Neural cell (in vitro differentiated cells): ENCODE measurements at regions not wholly inside any gene's neighbourhood (a gene's known extent, or its start where the extent isn't known, plus 50 kb on each side); places are given as distances from the start of the nearest gene placed in this dataset.

Source experiments
- H2AFZ ChIP-seq: fragments of 200-600, 300-800 bp; sonication (generic), shearing (Covaris generic); 2 replicates; pipeline ENCODE4 v1.6.0; 2014; ENCODE audit warnings: low read depth, mild to moderate bottlenecking, antibody characterized with exemption, low read length, moderate library complexity
- H3F3A ChIP-seq: fragments of 200-600 bp; shearing (Covaris generic); 2 replicates; pipeline ENCODE4 v1.6.1; 2016; ENCODE audit warnings: mild to moderate bottlenecking, moderate library complexity, mixed read lengths, antibody characterized with exemption, low read length; ENCODE audit not compliant: insufficient read depth, poor library complexity, severe bottlenecking
- H3K27ac ChIP-seq: fragments of 200-600, 300-800 bp; sonication (generic), shearing (Covaris generic); 2 replicates; pipeline ENCODE4 v1.5.1; 2014; ENCODE audit warnings: mild to moderate bottlenecking, low read length, moderate library complexity
- H3K27me3 ChIP-seq: fragments of 300-800, 200-600 bp; sonication (generic), shearing (Covaris generic); 2 replicates; pipeline ENCODE4 v1.6.0; 2014; ENCODE audit warnings: mild to moderate bottlenecking, low read depth, low read length, moderate library complexity; ENCODE audit not compliant: insufficient read depth
- H3K36me3 ChIP-seq: fragments of 300-800, 200-600 bp; sonication (generic), shearing (Covaris generic); 2 replicates; pipeline ENCODE4 v1.5.1; 2014; ENCODE audit warnings: mild to moderate bottlenecking, antibody characterized with exemption, low read length, moderate library complexity; ENCODE audit not compliant: insufficient read depth
- H3K4me2 ChIP-seq: fragments of 300-800, 200-600 bp; sonication (generic), shearing (Covaris generic); 2 replicates; pipeline ENCODE4 v1.6.0; 2014; ENCODE audit warnings: mild to moderate bottlenecking, low read length
- H3K4me3 ChIP-seq: fragments of 300-800, 200-600 bp; sonication (generic), shearing (Covaris generic); 2 replicates; pipeline ENCODE4 v1.5.1; 2014; ENCODE audit warnings: mild to moderate bottlenecking, low read length, moderate library complexity
- H3K79me2 ChIP-seq: fragments of 200-600 bp; shearing (Covaris generic); replicated peaks from 2 replicates; pipeline ENCODE4 v1.6.0; 2014; ENCODE audit warnings: mild to moderate bottlenecking, low read length, moderate library complexity; ENCODE audit not compliant: insufficient read depth
- H3K9ac ChIP-seq: fragments of 300-800, 200-600 bp; sonication (generic), shearing (Covaris generic); 2 replicates; pipeline ENCODE4 v1.6.1; 2016; ENCODE audit warnings: mild to moderate bottlenecking, low read length, mixed read lengths
- H3K9me2 ChIP-seq: fragments of 200-600 bp; shearing (Covaris generic); 2 replicates; pipeline ENCODE4 v1.6.1; 2016; ENCODE audit warnings: mild to moderate bottlenecking, low read length, mixed read lengths; ENCODE audit not compliant: insufficient read depth
- H3K9me3 ChIP-seq: fragments of 200-600, 300-800 bp; sonication (generic), shearing (Covaris generic); 2 replicates; pipeline ENCODE4 v1.6.1; 2016; ENCODE audit warnings: mild to moderate bottlenecking, mixed run types, low read length, moderate library complexity, mixed read lengths
- H4K20me1 ChIP-seq: fragments of 200-600 bp; shearing (Covaris generic); 2 replicates; pipeline ENCODE4 v1.6.1; 2016; ENCODE audit warnings: mild to moderate bottlenecking, mixed run types; ENCODE audit not compliant: insufficient read depth
- EP300 ChIP-seq: fragments of 450-650 bp; conservative IDR thresholded peaks from 2 replicates; pipeline ENCODE4 v1.6.1; 2014; ENCODE audit warnings: antibody characterized with exemption, mild to moderate bottlenecking, moderate library complexity; ENCODE audit not compliant: poor library complexity, severe bottlenecking
- EZH2 ChIP-seq: fragments of 200-600, 300-800 bp; shearing (Covaris generic), sonication (generic); IDR thresholded peaks from 2 replicates; pipeline ENCODE4 v1.6.1; 2014; ENCODE audit warnings: antibody characterized with exemption, low read length, borderline replicate concordance, mild to moderate bottlenecking; ENCODE audit not compliant: insufficient read depth, poor library complexity, severe bottlenecking
- MXI1 ChIP-seq: fragments of 450-650 bp; conservative IDR thresholded peaks from 2 replicates; pipeline ENCODE4 v1.6.1; 2014; ENCODE audit warnings: antibody characterized with exemption, mild to moderate bottlenecking; ENCODE audit not compliant: poor library complexity, severe bottlenecking
- POLR2AphosphoS5 ChIP-seq: IDR thresholded peaks from 2 replicates; pipeline ENCODE4 v1.6.1; 2012
- RAD21 ChIP-seq: fragments of 450-650 bp; conservative IDR thresholded peaks from 2 replicates; pipeline ENCODE4 v1.6.1; 2014; ENCODE audit warnings: antibody characterized with exemption, mild to moderate bottlenecking, moderate library complexity
- SMC3 ChIP-seq: fragments of 450-650 bp; conservative IDR thresholded peaks from 2 replicates; pipeline ENCODE4 v1.6.1; 2014; ENCODE audit warnings: antibody characterized with exemption, mild to moderate bottlenecking, moderate library complexity; ENCODE audit not compliant: poor library complexity
- TAF1 ChIP-seq: IDR thresholded peaks from 2 replicates; pipeline ENCODE4 v1.6.1; 2012; ENCODE audit warnings: low read depth
- TF ChIP-seq, protein P1 (sequence below): fragments of 450-650 bp; IDR thresholded peaks from 2 replicates; pipeline ENCODE4 v1.5.1; 2014; ENCODE audit warnings: antibody characterized with exemption, mild to moderate bottlenecking, moderate library complexity; ENCODE audit not compliant: poor library complexity, severe bottlenecking
- TF ChIP-seq, protein P2 (sequence below): IDR thresholded peaks from 2 replicates; pipeline ENCODE4 v1.6.1; 2012; ENCODE audit warnings: borderline replicate concordance

DNA sequence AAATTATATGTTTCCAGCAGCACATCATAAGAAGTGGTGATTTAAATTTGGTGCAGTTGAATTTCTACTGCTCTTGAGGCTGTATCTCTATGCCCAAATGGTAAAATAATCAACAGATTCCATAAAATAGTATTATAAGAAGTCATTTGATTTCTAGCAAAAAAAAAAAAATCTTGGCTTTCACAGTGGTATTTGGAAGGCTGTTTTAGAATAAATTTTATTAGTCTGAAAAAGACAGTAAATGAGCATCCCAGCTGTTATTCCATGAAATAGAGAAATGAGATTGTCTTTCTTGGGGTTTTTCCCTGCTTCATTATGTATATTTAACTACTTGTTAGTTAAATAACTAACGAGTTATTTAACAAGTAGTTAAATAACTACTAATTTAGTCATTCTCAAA, 156.0 kb upstream of the ABI3BP start:
- no peak overlapping the region for H3K9ac ChIP-seq
- TF ChIP-seq RAD21 (no peak), TAF1 (no peak), POLR2AphosphoS5 (no peak), MXI1 (no peak), SMC3 (no peak), EP300 (no peak), EZH2 (no peak)
- TF ChIP-seq, protein P1, sequence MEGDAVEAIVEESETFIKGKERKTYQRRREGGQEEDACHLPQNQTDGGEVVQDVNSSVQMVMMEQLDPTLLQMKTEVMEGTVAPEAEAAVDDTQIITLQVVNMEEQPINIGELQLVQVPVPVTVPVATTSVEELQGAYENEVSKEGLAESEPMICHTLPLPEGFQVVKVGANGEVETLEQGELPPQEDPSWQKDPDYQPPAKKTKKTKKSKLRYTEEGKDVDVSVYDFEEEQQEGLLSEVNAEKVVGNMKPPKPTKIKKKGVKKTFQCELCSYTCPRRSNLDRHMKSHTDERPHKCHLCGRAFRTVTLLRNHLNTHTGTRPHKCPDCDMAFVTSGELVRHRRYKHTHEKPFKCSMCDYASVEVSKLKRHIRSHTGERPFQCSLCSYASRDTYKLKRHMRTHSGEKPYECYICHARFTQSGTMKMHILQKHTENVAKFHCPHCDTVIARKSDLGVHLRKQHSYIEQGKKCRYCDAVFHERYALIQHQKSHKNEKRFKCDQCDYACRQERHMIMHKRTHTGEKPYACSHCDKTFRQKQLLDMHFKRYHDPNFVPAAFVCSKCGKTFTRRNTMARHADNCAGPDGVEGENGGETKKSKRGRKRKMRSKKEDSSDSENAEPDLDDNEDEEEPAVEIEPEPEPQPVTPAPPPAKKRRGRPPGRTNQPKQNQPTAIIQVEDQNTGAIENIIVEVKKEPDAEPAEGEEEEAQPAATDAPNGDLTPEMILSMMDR: no peak
- TF ChIP-seq, protein P2, sequence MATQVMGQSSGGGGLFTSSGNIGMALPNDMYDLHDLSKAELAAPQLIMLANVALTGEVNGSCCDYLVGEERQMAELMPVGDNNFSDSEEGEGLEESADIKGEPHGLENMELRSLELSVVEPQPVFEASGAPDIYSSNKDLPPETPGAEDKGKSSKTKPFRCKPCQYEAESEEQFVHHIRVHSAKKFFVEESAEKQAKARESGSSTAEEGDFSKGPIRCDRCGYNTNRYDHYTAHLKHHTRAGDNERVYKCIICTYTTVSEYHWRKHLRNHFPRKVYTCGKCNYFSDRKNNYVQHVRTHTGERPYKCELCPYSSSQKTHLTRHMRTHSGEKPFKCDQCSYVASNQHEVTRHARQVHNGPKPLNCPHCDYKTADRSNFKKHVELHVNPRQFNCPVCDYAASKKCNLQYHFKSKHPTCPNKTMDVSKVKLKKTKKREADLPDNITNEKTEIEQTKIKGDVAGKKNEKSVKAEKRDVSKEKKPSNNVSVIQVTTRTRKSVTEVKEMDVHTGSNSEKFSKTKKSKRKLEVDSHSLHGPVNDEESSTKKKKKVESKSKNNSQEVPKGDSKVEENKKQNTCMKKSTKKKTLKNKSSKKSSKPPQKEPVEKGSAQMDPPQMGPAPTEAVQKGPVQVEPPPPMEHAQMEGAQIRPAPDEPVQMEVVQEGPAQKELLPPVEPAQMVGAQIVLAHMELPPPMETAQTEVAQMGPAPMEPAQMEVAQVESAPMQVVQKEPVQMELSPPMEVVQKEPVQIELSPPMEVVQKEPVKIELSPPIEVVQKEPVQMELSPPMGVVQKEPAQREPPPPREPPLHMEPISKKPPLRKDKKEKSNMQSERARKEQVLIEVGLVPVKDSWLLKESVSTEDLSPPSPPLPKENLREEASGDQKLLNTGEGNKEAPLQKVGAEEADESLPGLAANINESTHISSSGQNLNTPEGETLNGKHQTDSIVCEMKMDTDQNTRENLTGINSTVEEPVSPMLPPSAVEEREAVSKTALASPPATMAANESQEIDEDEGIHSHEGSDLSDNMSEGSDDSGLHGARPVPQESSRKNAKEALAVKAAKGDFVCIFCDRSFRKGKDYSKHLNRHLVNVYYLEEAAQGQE: no peak
- no peaks in the 10 kb centered on the region for H3K79me2 ChIP-seq
- H2AFZ ChIP-seq: no peak overlapping the region
- no peak overlapping the region for H3K4me3 ChIP-seq
- H4K20me1 ChIP-seq: no peaks in the 10 kb centered on the region
- no peaks in the 10 kb centered on the region for H3K9me2 ChIP-seq
- no peaks in the 10 kb centered on the region for H3K9me3 ChIP-seq
- H3F3A ChIP-seq: no peaks in the 10 kb centered on the region
- H3K27me3 ChIP-seq: no peaks in the 10 kb centered on the region
- H3K36me3 ChIP-seq: no peaks in the 10 kb centered on the region
- no peak overlapping the region for H3K27ac ChIP-seq
- no peak overlapping the region for H3K4me2 ChIP-seq

DNA sequence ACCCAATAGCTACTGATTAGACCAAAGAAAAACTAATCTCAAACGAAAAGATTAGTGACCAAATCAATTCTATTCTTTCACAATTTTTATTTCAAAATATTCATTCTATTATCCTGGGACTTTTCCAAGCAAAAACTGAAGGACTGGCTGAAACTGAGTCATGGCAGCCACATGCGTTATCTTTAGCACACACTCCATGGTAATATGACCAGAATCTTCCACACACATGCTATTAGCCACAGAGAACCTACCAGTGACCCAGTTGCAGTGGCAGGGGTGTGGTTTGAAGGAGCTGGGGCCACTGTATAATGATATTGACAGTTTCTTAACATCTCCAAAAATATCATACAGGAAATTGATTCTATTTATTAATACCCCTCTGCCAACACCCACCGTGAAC, 154.8 kb upstream of the ABI3BP start:
- no peaks in the 10 kb centered on the region for H3K9me3 ChIP-seq
- no peaks in the 10 kb centered on the region for H3K9me2 ChIP-seq
- no peak overlapping the region for H3K9ac ChIP-seq
- H3K4me3 ChIP-seq: no peak overlapping the region
- no peak overlapping the region for H3K27ac ChIP-seq
- no peaks in the 10 kb centered on the region for H4K20me1 ChIP-seq
- H2AFZ ChIP-seq: no peak overlapping the region
- H3K36me3 ChIP-seq: no peaks in the 10 kb centered on the region
- H3F3A ChIP-seq: no peaks in the 10 kb centered on the region
- H3K79me2 ChIP-seq: no peaks in the 10 kb centered on the region
- no peak overlapping the region for H3K4me2 ChIP-seq
- TF ChIP-seq TAF1 (no peak), SMC3 (no peak), EP300 (no peak), EZH2 (no peak), RAD21 (no peak)
- no peaks in the 10 kb centered on the region for H3K27me3 ChIP-seq

DNA sequence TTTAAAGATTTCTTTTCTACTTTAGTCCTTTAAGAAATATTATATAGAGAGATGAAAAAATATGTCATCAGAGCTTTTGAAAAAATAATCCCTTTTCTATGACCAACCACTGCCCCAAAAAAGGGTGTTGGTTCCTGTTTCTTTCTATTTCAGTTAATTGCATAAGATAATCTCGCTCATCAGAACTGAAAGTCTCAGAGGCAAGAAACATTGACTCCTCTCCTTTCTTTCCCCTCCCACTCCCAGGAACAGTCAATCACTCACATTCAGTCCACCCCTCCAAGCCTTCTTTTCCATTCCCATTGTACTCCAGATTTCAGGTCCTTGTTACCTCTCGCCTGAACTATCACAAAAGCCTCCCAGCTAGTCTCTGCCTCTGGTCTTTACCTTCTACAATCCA, 153.7 kb upstream of the ABI3BP start:
- H3K79me2 ChIP-seq: no peaks in the 10 kb centered on the region
- H3K36me3 ChIP-seq: no peaks in the 10 kb centered on the region
- no peak overlapping the region for H2AFZ ChIP-seq
- TF ChIP-seq EZH2: no peak
- TF ChIP-seq TAF1: no peak
- TF ChIP-seq, protein P2: no peak
- TF ChIP-seq EP300: no peak
- TF ChIP-seq POLR2AphosphoS5: no peak
- TF ChIP-seq SMC3: no peak
- no peak for TF ChIP-seq RAD21
- TF ChIP-seq MXI1: no peak
- TF ChIP-seq, protein P1: no peak
- no peaks in the 10 kb centered on the region for H3K27me3 ChIP-seq
- H3K9ac ChIP-seq: no peak overlapping the region
- H3K9me3 ChIP-seq: no peaks in the 10 kb centered on the region
- H3K4me3 ChIP-seq: no peak overlapping the region
- no peaks in the 10 kb centered on the region for H3K9me2 ChIP-seq
- H4K20me1 ChIP-seq: no peaks in the 10 kb centered on the region
- no peak overlapping the region for H3K4me2 ChIP-seq
- H3F3A ChIP-seq: no peaks in the 10 kb centered on the region
- H3K27ac ChIP-seq: no peak overlapping the region
